HL-60 (cell line): ENCODE measurements at regions not wholly inside any gene's neighbourhood (a gene's known extent, or its start where the extent isn't known, plus 50 kb on each side); places are given as distances from the start of the nearest gene placed in this dataset.

Experiments
- DNase-seq, 2 experiments: peaks; one replicate each; pipeline ENCODE4 v3.0.0-alpha.2; 2010 to 2020; ENCODE audit warnings: low read depth in 1 of 2, low spot score in 1 of 2
- H3K27ac ChIP-seq: fragments of 250-450 bp; sonication (Bioruptor Pico); replicated peaks from 2 replicates; pipeline ENCODE4 v1.5.1; 2020; ENCODE audit warnings: mild to moderate bottlenecking, moderate library complexity
- H3K27me3 ChIP-seq: fragments of 250-450 bp; sonication (Bioruptor Pico); 2 replicates; pipeline ENCODE4 v1.5.1; 2021; ENCODE audit warnings: mild to moderate bottlenecking, moderate library complexity; ENCODE audit not compliant: insufficient read depth, poor library complexity, severe bottlenecking
- H3K4me3 ChIP-seq: replicated peaks from 2 replicates; pipeline ENCODE4 v1.5.1; 2011; ENCODE audit warnings: mild to moderate bottlenecking, control low read depth, low read length; ENCODE audit not compliant: insufficient read depth
- CTCF ChIP-seq: IDR thresholded peaks from one replicate; pipeline ENCODE4 v1.5.1; 2011; ENCODE audit warnings: low read length, control low read depth, inconsistent platforms; ENCODE audit not compliant: insufficient read depth
- GABPA ChIP-seq: IDR thresholded peaks from 2 replicates; pipeline ENCODE4 v1.6.1; 2012; ENCODE audit warnings: low read depth
- POLR2AphosphoS5 ChIP-seq: IDR thresholded peaks from 2 replicates; pipeline ENCODE4 v1.6.1; 2012; ENCODE audit warnings: low read depth
- REST ChIP-seq: IDR thresholded peaks from 2 replicates; pipeline ENCODE4 v1.6.1; 2012; ENCODE audit warnings: low read depth; ENCODE audit not compliant: insufficient replicate concordance
- SPI1 ChIP-seq: IDR thresholded peaks from 2 replicates; pipeline ENCODE4 v1.6.1; 2012; ENCODE audit warnings: low read depth, mild to moderate bottlenecking, borderline replicate concordance

DNA sequence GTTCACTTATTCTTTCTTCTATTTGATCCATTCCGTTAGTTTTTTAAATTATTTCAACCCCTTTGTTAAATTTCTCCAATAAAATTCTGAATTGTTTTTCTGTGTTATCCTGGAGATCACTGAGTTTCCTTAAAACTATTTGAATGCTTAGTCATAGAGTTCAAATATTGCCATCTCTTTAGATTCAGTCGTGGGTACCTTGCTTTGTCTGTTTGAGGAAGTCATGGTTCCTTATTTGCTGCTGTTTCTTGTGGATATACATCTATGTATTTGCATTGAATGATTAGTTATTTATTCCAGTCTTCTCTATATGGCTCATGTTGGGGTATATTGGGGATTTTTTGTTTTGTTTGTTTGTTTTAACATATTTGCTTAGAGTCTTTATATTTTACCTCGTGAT, 80.6 kb downstream of the HINT1 start:
- Histone ChIP-seq H3K27ac (no peak overlapping the region), H3K27me3 (no peaks in the 10 kb centered on the region), H3K4me3 (no peak overlapping the region)
- no peak for DNase-seq
- no peak for TF ChIP-seq GABPA
- TF ChIP-seq SPI1, result peak; percentile 42; the same call in 1 of the 2 replicates

DNA sequence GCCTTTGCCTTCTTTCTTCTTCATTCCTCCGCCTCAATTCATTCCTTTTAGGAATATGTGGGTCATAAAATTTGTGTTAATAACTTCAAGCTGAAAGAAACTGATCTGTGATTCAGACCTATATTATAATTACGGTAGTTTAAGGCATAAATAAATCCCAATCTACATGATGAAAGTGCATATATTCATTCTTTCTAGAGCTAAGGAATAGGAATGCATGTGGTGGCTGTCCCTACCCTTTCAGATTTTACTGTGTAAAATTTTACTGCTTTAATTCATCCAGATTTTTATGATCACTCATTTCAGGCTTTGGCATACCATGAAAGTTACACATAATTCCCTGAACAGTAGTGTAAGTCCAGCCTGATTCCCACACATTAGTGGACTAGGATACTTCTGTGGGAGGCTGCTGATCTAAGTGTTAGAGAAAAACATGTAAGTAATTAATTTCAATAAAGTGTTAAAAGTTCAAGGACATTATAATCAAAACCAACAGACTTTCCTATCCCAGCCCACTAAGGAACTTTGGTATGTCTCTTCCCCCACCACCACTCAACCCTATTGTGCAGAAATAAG, 83.1 kb downstream of the HINT1 start:
- no peak for TF ChIP-seq GABPA
- TF ChIP-seq POLR2AphosphoS5, result no peak
- no peak for TF ChIP-seq SPI1
- no peak for TF ChIP-seq REST
- TF ChIP-seq CTCF, result no peak
- no peak overlapping the region for H3K4me3 ChIP-seq
- no peak for DNase-seq

DNA sequence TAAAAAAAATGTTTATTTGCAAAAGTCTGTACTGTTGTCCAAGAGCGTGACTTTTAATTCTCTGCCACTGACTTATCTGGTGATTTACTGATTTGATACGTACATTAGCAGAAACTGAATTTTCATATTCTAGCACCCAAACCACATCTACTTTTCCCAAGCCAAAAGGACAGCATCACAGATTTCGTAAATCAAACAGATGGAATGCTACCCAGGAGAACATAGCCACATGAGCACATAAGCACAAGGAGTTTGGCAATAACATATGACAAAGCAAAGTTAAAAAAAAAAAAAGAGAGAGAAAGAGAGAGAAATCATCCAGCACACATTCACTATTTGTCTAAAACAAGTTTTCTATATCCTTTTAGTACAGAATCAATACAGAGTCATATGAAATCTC, 83.7 kb downstream of the HINT1 start:
- Histone ChIP-seq H3K4me3 (no peak overlapping the region), H3K27ac (no peak overlapping the region), H3K27me3 (no peaks in the 10 kb centered on the region)
- no peak for DNase-seq
- no peak for TF ChIP-seq SPI1
- TF ChIP-seq POLR2AphosphoS5, result no peak
- TF ChIP-seq GABPA, result no peak
- no peak for TF ChIP-seq REST
- TF ChIP-seq CTCF, result no peak

More for the DNA sequence above, 83.1 kb downstream of the HINT1 start:
- H3K27me3 ChIP-seq, result no peaks in the 10 kb centered on the region
- no peak overlapping the region for H3K27ac ChIP-seq

DNA sequence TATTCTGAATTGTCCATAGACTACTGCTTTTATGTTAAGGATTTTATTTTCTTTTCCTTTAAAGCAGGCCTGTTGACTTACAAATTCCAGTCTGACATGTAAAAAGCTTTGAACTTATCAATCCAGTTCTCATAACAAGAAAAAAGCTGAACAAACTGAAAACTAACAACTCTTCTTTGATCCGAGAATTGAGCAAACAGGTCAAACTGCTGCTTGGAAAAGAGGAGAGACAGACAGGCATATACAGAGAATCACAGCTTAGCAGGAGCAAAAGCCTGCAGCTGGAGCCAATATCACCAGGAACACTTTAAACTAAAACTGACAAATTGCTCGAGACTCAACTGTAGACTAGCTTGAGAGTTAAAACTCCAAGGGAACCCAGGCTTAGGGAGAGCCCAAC, 85.8 kb downstream of the HINT1 start:
- no peak for TF ChIP-seq CTCF
- no peak for TF ChIP-seq REST
- no peak for TF ChIP-seq SPI1
- no peak for TF ChIP-seq GABPA
- H3K4me3 ChIP-seq, result no peak overlapping the region
- DNase-seq, result no peak

More for the DNA sequence above, 85.8 kb downstream of the HINT1 start:
- Histone ChIP-seq H3K27me3 (no peaks in the 10 kb centered on the region), H3K27ac (no peak overlapping the region)
